Right hindlimb (tissue), 1 donor: ENCODE measurements at regions not wholly inside any gene's neighbourhood (a gene's known extent, or its start where the extent isn't known, plus 50 kb on each side); places are given as distances from the start of the nearest gene placed in this dataset.
A peak's percentile ranks its signal among the peaks of the same experiment; 100 is the strongest.

Experiments used
- DNase-seq: peaks from one replicate; pipeline ENCODE4 v3.0.0-alpha.2; 2018

GRCh38 chr9:87427851-87428506 lies 69.7 kb upstream of the DAPK1 start:
- no peak for DNase-seq

- DNase-seq: no peak
Observed at GRCh38 chr9:87428659-87429058, 69.0 kb upstream of the DAPK1 start.

GRCh38 chr9:87431837-87432236 lies 65.8 kb upstream of the DAPK1 start:
- DNase-seq: no peak

GRCh38 chr9:87433853-87434252 lies 63.8 kb upstream of the DAPK1 start:
- DNase-seq: no peak

GRCh38 chr9:87434366-87434765 lies 63.3 kb upstream of the DAPK1 start:
- DNase-seq: no peak

- DNase-seq: no peak
Observed at GRCh38 chr9:87435189-87435880, 62.3 kb upstream of the DAPK1 start.

- no peak for DNase-seq
Observed at GRCh38 chr9:87436716-87437115, 61.0 kb upstream of the DAPK1 start.

- DNase-seq: no peak
Observed at GRCh38 chr9:87437966-87438365, 59.7 kb upstream of the DAPK1 start.

GRCh38 chr9:87441251-87441650 lies 56.4 kb upstream of the DAPK1 start:
- no peak for DNase-seq

GRCh38 chr9:87442451-87442850 lies 55.2 kb upstream of the DAPK1 start:
- no peak for DNase-seq

GRCh38 chr9:87443006-87443405 lies 54.7 kb upstream of the DAPK1 start:
- DNase-seq: no peak

- DNase-seq: no peak
Observed at GRCh38 chr9:87443461-87443860, 54.2 kb upstream of the DAPK1 start.

- DNase-seq: peak; percentile 27
Observed at GRCh38 chr9:87445646-87446045, 52.0 kb upstream of the DAPK1 start.

- DNase-seq: no peak
Observed at GRCh38 chr9:87446527-87446926, 51.1 kb upstream of the DAPK1 start.

- no peak for DNase-seq
Observed at GRCh38 chr9:87447547-87448432, 49.9 kb upstream of the DAPK1 start.
